A549 (cell line): ENCODE measurements at regions not wholly inside any gene's neighbourhood (a gene's known extent, or its start where the extent isn't known, plus 50 kb on each side); places are given as distances from the start of the nearest gene placed in this dataset.

ENCODE experiments used
- ATAC-seq, 2 experiments: fragments of 200-7000 bp in 1 of 2; fragments of >200 bp in 1 of 2; cut with Nextera tagmentation in 1 of 2; cut with Tn5 transposase in 1 of 2; 3 replicates each; pipeline versions ENCODE4 v1.8.0 to v1.9.1; 2018 to 2020; ENCODE audit warnings: mild to moderate bottlenecking in 1 of 2, moderate library complexity in 1 of 2
- CTCF ChIA-PET: fragments of 300-600 bp; sonication (Branson Sonifier 250); formaldehyde crosslinking; extraction: SDS; loops from one replicate; lab custom pipeline; 2021; ENCODE audit warnings: antibody characterized with exemption, inconsistent platforms; lab: Yijun Ruan, JAX
- POLR2A ChIA-PET: fragments of 350-600 bp; formaldehyde crosslinking; extraction: SDS; loops from one replicate; lab custom pipeline; 2021; ENCODE audit warnings: antibody characterized with exemption, inconsistent platforms; lab: Yijun Ruan, JAX
- DNase-seq, 2 experiments: peaks; one replicate each; pipeline versions ENCODE4 v3.0.0 to v3.0.0-alpha.2; 2011 to 2016; ENCODE audit warnings: low read depth in 1 of 2, low spot score in 1 of 2
- FAIRE-seq: peaks from 2 replicates; lab custom pipeline; 2011; peaks lifted over from hg19 to GRCh38; lab: Jason Lieb, UNC
- H3K27ac ChIP-seq, 2 experiments: fragments of >200 bp; sonication (Bioruptor Twin); formaldehyde crosslinking; 3 replicates each; pipeline ENCODE4 v1.5.1; 2016 to 2017
- H3K4me1 ChIP-seq: fragments of >200 bp; sonication (Bioruptor Twin); formaldehyde crosslinking; 3 replicates; pipeline ENCODE4 v1.6.1; 2016
- H3K4me2 ChIP-seq: fragments of >200 bp; sonication (Bioruptor Twin); formaldehyde crosslinking; 3 replicates; pipeline ENCODE4 v1.6.1; 2016
- H3K4me3 ChIP-seq: fragments of >200 bp; sonication (Bioruptor Twin); formaldehyde crosslinking; 3 replicates; pipeline ENCODE4 v1.5.1; 2016
- H3K9me3 ChIP-seq: fragments of >200 bp; sonication (Bioruptor Twin); formaldehyde crosslinking; 3 replicates; pipeline ENCODE4 v1.6.1; 2016
- BHLHE40 ChIP-seq: IDR thresholded peaks from 2 replicates; pipeline ENCODE4 v1.6.1; 2012; ENCODE audit warnings: low read depth, low read length, inconsistent platforms
- CHD4 ChIP-seq: fragments of 200-600 bp; sonication (generic); IDR thresholded peaks from 2 replicates; pipeline ENCODE4 v1.6.1; 2016; ENCODE audit warnings: antibody characterized with exemption, mild to moderate bottlenecking, borderline replicate concordance
- FOSL2 ChIP-seq, 2 experiments: fragments of 450-650 bp in 1 of 2; fragments of >200 bp in 1 of 2; sonication (Bioruptor Twin) in 1 of 2; formaldehyde crosslinking; IDR thresholded peaks; 2 replicates each; pipeline versions ENCODE4 v1.5.0 to v1.6.1; 2016 to 2020; ENCODE audit warnings: mild to moderate bottlenecking in 1 of 2, moderate library complexity in 1 of 2
- HEYL ChIP-seq: fragments of 250-450 bp; sonication (Bioruptor Pico); IDR thresholded peaks from 2 replicates; pipeline ENCODE4 v1.8.0; 2021; ENCODE audit warnings: mild to moderate bottlenecking, moderate library complexity
- HOXA7 ChIP-seq: fragments of 250-450 bp; sonication (Bioruptor Pico); IDR thresholded peaks from 2 replicates; pipeline ENCODE4 v1.5.0; 2020; ENCODE audit warnings: mild to moderate bottlenecking, moderate library complexity
- MAFK ChIP-seq: fragments of 450-650 bp; IDR thresholded peaks from 2 replicates; pipeline ENCODE4 v1.6.1; 2014; ENCODE audit not compliant: partially characterized antibody
- NFE2L2 ChIP-seq: fragments of 150-350 bp; conservative IDR thresholded peaks from 2 replicates; pipeline ENCODE4 v1.6.1; 2014; ENCODE audit warnings: low read length
- NPAS2 ChIP-seq: fragments of 250-450 bp; sonication (Bioruptor Pico); IDR thresholded peaks from 2 replicates; pipeline ENCODE4 v1.8.0; 2022; ENCODE audit warnings: mild to moderate bottlenecking, moderate library complexity, borderline replicate concordance
- NR3C1 ChIP-seq: fragments of >200 bp; sonication (Bioruptor Twin); formaldehyde crosslinking; IDR thresholded peaks from 3 replicates; pipeline ENCODE4 v1.6.1; 2017
- PHF8 ChIP-seq: fragments of 200-600 bp; sonication (generic); IDR thresholded peaks from 2 replicates; pipeline ENCODE4 v1.6.1; 2016; ENCODE audit warnings: low read depth, mild to moderate bottlenecking, antibody characterized with exemption, moderate library complexity, borderline replicate concordance
- RAD21 ChIP-seq, 2 experiments: fragments of >200 bp in 1 of 2; sonication (Bioruptor Twin) in 1 of 2; formaldehyde crosslinking in 1 of 2; IDR thresholded peaks in 1 of 2; conservative IDR thresholded peaks in 1 of 2; 2 replicates in 1 of 2; 3 replicates in 1 of 2; pipeline ENCODE4 v1.6.1; 2012 to 2018; ENCODE audit warnings: inconsistent platforms in 1 of 2
- RCOR1 ChIP-seq: fragments of 150-350 bp; IDR thresholded peaks from 2 replicates; pipeline ENCODE4 v1.6.1; 2014; ENCODE audit warnings: antibody characterized with exemption, low read length, low read depth
- TFCP2L1 ChIP-seq: fragments of 250-450 bp; sonication (Bioruptor Pico); IDR thresholded peaks from 2 replicates; pipeline ENCODE4 v1.5.0; 2021; ENCODE audit warnings: mild to moderate bottlenecking
- ZNF302 ChIP-seq: fragments of 250-450 bp; sonication (Bioruptor Pico); IDR thresholded peaks from 2 replicates; pipeline ENCODE4 v1.9.0; 2021; ENCODE audit warnings: inconsistent platforms, mild to moderate bottlenecking, moderate library complexity
- WGBS: methylation state at CpG from one replicate; pipeline ENCODE4 v1.1.6; 2017; ENCODE audit errors: missing lambda C conversion rate; 5-methylcytosine and 5-hydroxymethylcytosine counted together
- TF ChIP-seq, protein P1 (sequence below): fragments of 250-450 bp; sonication (Bioruptor Pico); IDR thresholded peaks from 2 replicates; pipeline ENCODE4 v1.5.0; 2021; ENCODE audit warnings: mild to moderate bottlenecking, moderate library complexity, borderline replicate concordance
- TF ChIP-seq, protein P2 (sequence below): fragments of >200 bp; sonication (Bioruptor Twin); formaldehyde crosslinking; IDR thresholded peaks from 3 replicates; pipeline ENCODE4 v1.5.1; 2016

- ATAC-seq (no peak), FAIRE-seq (no peak), DNase-seq (no peak)
- no peak overlapping the region for H3K27ac ChIP-seq
- POLR2A ChIA-PET: no interaction called here
- TF ChIP-seq, protein P1, sequence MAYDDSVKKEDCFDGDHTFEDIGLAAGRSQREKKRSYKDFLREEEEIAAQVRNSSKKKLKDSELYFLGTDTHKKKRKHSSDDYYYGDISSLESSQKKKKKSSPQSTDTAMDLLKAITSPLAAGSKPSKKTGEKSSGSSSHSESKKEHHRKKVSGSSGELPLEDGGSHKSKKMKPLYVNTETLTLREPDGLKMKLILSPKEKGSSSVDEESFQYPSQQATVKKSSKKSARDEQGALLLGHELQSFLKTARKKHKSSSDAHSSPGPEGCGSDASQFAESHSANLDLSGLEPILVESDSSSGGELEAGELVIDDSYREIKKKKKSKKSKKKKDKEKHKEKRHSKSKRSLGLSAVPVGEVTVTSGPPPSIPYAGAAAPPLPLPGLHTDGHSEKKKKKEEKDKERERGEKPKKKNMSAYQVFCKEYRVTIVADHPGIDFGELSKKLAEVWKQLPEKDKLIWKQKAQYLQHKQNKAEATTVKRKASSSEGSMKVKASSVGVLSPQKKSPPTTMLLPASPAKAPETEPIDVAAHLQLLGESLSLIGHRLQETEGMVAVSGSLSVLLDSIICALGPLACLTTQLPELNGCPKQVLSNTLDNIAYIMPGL (CRISPR knock-in tag): no peak
- TF ChIP-seq, protein P2, sequence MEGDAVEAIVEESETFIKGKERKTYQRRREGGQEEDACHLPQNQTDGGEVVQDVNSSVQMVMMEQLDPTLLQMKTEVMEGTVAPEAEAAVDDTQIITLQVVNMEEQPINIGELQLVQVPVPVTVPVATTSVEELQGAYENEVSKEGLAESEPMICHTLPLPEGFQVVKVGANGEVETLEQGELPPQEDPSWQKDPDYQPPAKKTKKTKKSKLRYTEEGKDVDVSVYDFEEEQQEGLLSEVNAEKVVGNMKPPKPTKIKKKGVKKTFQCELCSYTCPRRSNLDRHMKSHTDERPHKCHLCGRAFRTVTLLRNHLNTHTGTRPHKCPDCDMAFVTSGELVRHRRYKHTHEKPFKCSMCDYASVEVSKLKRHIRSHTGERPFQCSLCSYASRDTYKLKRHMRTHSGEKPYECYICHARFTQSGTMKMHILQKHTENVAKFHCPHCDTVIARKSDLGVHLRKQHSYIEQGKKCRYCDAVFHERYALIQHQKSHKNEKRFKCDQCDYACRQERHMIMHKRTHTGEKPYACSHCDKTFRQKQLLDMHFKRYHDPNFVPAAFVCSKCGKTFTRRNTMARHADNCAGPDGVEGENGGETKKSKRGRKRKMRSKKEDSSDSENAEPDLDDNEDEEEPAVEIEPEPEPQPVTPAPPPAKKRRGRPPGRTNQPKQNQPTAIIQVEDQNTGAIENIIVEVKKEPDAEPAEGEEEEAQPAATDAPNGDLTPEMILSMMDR: no peak
- no peak overlapping the region for H3K4me3 ChIP-seq
- H3K4me1 ChIP-seq: no peaks in the 10 kb centered on the region
- H3K4me2 ChIP-seq: no peak overlapping the region
- no peaks in the 10 kb centered on the region for H3K9me3 ChIP-seq
- CTCF ChIA-PET: interaction anchor here (0.7 to 1.8 kb wide), 3 partner anchors 13 to 63 kb away, joined by 3 to 4 read pairs (median 3); no protein-coding TSS in a partner anchor
- WGBS: 73% methylated on average over 11 of the region's 15 CpGs
These were observed 111.1 kb downstream of the PDCL3 start for GRCh38 chr2:100673691-100674485.

DNA sequence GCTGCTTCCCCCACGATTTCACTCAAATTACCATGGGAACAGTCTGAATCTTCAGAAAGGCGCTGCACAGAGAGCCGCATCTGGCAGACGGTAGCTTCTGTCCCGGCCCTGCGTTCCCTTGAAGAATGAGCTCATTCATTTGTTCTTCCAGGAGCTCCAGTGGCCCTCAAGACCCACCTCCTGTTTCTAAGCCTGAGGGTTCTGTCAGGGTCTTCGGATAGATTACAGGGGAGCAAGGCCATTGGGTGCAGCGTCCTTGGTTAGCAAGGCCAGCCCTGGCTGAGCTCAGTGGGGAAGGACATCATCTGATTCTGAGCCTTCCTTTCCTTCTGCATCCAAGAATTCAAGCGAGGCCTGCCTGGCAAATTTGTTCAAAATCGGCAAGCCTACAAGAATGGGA is 111.9 kb downstream of the PDCL3 start:
- no peaks in the 10 kb centered on the region for H3K4me1 ChIP-seq
- no peak overlapping the region for H3K4me3 ChIP-seq
- FAIRE-seq: no peak
- ChIA-PET POLR2A (no interaction called here), CTCF (interaction anchor here (0.7 to 1.2 kb wide), 3 partner anchors 21 to 64 kb away, joined by 3 to 4 read pairs (median 3); no protein-coding TSS in a partner anchor)
- H3K4me2 ChIP-seq: no peak overlapping the region
- no peak for DNase-seq
- TF ChIP-seq FOSL2 (IDR thresholded peaks at IDR 0.05) (no peak), FOSL2 (CRISPR knock-in tag; IDR thresholded peaks at IDR 0.05) (no peak), MAFK (no peak), BHLHE40 (no peak), NPAS2 (no peak), NR3C1 (no peak), TFCP2L1 (CRISPR knock-in tag) (no peak)
- ATAC-seq: no peak
- no peak overlapping the region for H3K27ac ChIP-seq
- no peaks in the 10 kb centered on the region for H3K9me3 ChIP-seq
- WGBS: 83% methylated on average over 10 of the region's 10 CpGs

DNA sequence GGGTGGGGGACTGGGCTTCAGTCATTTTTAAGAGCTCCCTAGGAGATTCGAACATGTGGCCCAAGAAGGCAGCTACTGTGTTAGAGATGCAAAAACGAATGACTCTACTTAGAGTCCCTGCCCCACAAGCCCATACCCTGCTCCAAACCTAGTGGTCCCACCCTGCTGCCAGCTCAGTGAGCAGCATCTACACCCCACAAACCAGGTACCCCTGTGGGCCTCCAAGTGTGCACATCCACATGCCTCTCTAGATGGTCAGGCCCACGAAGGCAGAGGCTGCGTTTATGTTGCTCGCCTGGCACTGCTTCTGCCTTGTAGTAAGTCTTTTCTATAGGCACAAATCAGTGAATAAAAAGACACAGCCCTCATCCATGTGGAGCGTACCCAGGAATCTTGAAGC is 112.6 kb downstream of the PDCL3 start:
- no peak for ATAC-seq
- no peak overlapping the region for H3K4me2 ChIP-seq
- H3K27ac ChIP-seq: no peak overlapping the region
- WGBS: 61% methylated on average over 6 of the region's 6 CpGs
- no peaks in the 10 kb centered on the region for H3K4me1 ChIP-seq
- POLR2A ChIA-PET: no interaction called here
- CTCF ChIA-PET: interaction anchor here (1.0 kb wide), 1 partner anchor 21 kb away, joined by 3 read pairs; no protein-coding TSS in a partner anchor
- FAIRE-seq: no peak
- no peaks in the 10 kb centered on the region for H3K9me3 ChIP-seq
- no peak for DNase-seq
- H3K4me3 ChIP-seq: no peak overlapping the region
- no peak for TF ChIP-seq CHD4
- TF ChIP-seq RCOR1: no peak
- TF ChIP-seq, protein P2: no peak
- TF ChIP-seq RAD21 (conservative IDR thresholded peaks at IDR 0.05 in 1 of 2, IDR thresholded peaks at IDR 0.05 in 1 of 2): no peak
- no peak for TF ChIP-seq HOXA7 (CRISPR knock-in tag)
- TF ChIP-seq HEYL (CRISPR knock-in tag): no peak
- no peak for TF ChIP-seq NFE2L2
- no peak for TF ChIP-seq PHF8
- TF ChIP-seq ZNF302 (CRISPR knock-in tag): no peak
